ENCODE measurements at regions not wholly inside any gene's neighbourhood (a gene's known extent, or its start where the extent isn't known, plus 50 kb on each side); places are given as distances from the start of the nearest gene placed in this dataset.

DNA sequence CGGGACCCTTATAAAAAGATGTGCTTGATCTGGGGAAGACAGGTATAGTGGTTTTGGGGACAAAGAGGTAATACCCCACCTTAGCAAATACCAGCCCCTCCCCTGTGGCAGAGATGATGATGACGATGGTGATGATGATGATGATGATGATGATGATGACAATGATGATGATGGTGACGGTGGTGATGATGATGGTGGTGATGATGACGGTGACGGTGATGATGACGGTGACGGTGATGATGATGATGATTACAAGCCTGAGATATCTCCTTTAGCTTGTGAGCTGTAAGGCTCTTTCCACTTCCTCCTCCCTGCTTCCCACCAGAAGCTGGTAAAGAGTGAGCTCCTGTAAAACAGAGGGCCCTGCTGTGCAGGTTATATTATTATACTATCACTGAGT lies 89.5 kb upstream of the TMEM45B start:
- ATAC-seq (ENCODE audit: low read depth) = no peak
- Histone ChIP-seq H2AK5ac (ENCODE audit: low read depth, low read length) (no peak overlapping the region), H2BK15ac (ENCODE audit: low read depth, low read length) (no peak overlapping the region), H3K4ac (ENCODE audit: low read depth, low read length) (no peak overlapping the region), H3K4me2 (ENCODE audit: low read depth, low read length) (no peak overlapping the region), H3K36me3 (ENCODE audit: control insufficient read depth, insufficient read depth, low read length) (no peaks in the 10 kb centered on the region), H4K91ac (ENCODE audit: insufficient read depth, low read depth, low read length) (no peak overlapping the region), H3K27ac (ENCODE audit: insufficient read depth, low read length) (no peak overlapping the region), H2AFZ (replicated peaks; ENCODE audit: low read length, poor library complexity) (no peak overlapping the region), H3K79me1 (ENCODE audit: low read depth in 1 of 2, low read length in 2 of 2) (no peaks in the 10 kb centered on the region), H4K5ac (ENCODE audit: low read depth, low read length) (no peak overlapping the region), H2AK9ac (replicated peaks; ENCODE audit: low read depth, low read length, poor library complexity) (no peak overlapping the region), H4K20me1 (ENCODE audit: insufficient read depth, low read length) (no peaks in the 10 kb centered on the region), H3K23ac (ENCODE audit: low read depth, low read length) (no peak overlapping the region), H3K56ac (ENCODE audit: extremely low read depth, insufficient read depth, low read length) (no peak overlapping the region), H2BK120ac (ENCODE audit: low read depth, low read length) (no peak overlapping the region), H3K9me1 (ENCODE audit: insufficient read depth, low read length) (no peaks in the 10 kb centered on the region), H3K9me3 (ENCODE audit: control insufficient read depth, insufficient read depth, low read length) (no peaks in the 10 kb centered on the region), H3K9ac (ENCODE audit: low read depth, low read length) (no peak overlapping the region), H4K8ac (ENCODE audit: low read depth in 2 of 2, low read length in 2 of 2) (no peak overlapping the region), H3K4me1 (ENCODE audit: control insufficient read depth, insufficient read depth, low read length) (no peaks in the 10 kb centered on the region), H2BK5ac (ENCODE audit: low read depth, low read length, poor library complexity, severe bottlenecking) (no peak overlapping the region), H2BK20ac (ENCODE audit: low read depth, low read length) (no peak overlapping the region), H3K4me3 (ENCODE audit: insufficient read depth, low read depth, low read length) (no peak overlapping the region), H3K18ac (ENCODE audit: low read depth, low read length) (no peak overlapping the region), H3K14ac (replicated peaks; ENCODE audit: low read depth, low read length) (no peak overlapping the region), H3K27me3 (ENCODE audit: control insufficient read depth, insufficient read depth, low read length) (peaks cover 4% of the 10 kb centered on the region; the same call in 1 of the 2 replicates)
- no peak for TF ChIP-seq FOS (IDR thresholded peaks at IDR 0.05; ENCODE audit: low read depth, low read length)
- no peak for TF ChIP-seq NFE2L2 (IDR thresholded peaks at IDR 0.05; ENCODE audit: low read depth, low read length)
- TF ChIP-seq, protein P1, sequence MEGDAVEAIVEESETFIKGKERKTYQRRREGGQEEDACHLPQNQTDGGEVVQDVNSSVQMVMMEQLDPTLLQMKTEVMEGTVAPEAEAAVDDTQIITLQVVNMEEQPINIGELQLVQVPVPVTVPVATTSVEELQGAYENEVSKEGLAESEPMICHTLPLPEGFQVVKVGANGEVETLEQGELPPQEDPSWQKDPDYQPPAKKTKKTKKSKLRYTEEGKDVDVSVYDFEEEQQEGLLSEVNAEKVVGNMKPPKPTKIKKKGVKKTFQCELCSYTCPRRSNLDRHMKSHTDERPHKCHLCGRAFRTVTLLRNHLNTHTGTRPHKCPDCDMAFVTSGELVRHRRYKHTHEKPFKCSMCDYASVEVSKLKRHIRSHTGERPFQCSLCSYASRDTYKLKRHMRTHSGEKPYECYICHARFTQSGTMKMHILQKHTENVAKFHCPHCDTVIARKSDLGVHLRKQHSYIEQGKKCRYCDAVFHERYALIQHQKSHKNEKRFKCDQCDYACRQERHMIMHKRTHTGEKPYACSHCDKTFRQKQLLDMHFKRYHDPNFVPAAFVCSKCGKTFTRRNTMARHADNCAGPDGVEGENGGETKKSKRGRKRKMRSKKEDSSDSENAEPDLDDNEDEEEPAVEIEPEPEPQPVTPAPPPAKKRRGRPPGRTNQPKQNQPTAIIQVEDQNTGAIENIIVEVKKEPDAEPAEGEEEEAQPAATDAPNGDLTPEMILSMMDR (conservative IDR thresholded peaks at IDR 0.05; ENCODE audit: low read depth, low read length) = no peak
- TF ChIP-seq CEBPB (IDR thresholded peaks at IDR 0.05; ENCODE audit: low read depth, low read length) = no peak
- TF ChIP-seq RAD21 (IDR thresholded peaks at IDR 0.05; ENCODE audit: low read length) = no peak
- no peak for TF ChIP-seq MXI1 (IDR thresholded peaks at IDR 0.05; ENCODE audit: borderline replicate concordance, low read depth, low read length)
- no peak for TF ChIP-seq ELK1 (IDR thresholded peaks at IDR 0.05; ENCODE audit: borderline replicate concordance, low read depth, low read length)
- no peak for TF ChIP-seq CHD1 (IDR thresholded peaks at IDR 0.05; ENCODE audit: low read depth, low read length)
- no peak for TF ChIP-seq MAFK (IDR thresholded peaks at IDR 0.05; ENCODE audit: low read depth, low read length)
- no peak for TF ChIP-seq BHLHE40 (IDR thresholded peaks at IDR 0.05; ENCODE audit: low read depth, low read length)
- TF ChIP-seq, protein P2, sequence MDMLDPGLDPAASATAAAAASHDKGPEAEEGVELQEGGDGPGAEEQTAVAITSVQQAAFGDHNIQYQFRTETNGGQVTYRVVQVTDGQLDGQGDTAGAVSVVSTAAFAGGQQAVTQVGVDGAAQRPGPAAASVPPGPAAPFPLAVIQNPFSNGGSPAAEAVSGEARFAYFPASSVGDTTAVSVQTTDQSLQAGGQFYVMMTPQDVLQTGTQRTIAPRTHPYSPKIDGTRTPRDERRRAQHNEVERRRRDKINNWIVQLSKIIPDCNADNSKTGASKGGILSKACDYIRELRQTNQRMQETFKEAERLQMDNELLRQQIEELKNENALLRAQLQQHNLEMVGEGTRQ (IDR thresholded peaks at IDR 0.05; ENCODE audit: low read depth, low read length) = no peak
- TF ChIP-seq MAZ (IDR thresholded peaks at IDR 0.05; ENCODE audit: borderline replicate concordance, low read depth, low read length) = no peak
- TF ChIP-seq POLR2A (IDR thresholded peaks at IDR 0.05; ENCODE audit: low read depth, low read length) = no peak
- no peak for DNase-seq
- no TSS peak for BruUV-seq (replicated peaks)
- ChIA-PET POLR2A (ENCODE audit: unreplicated experiment) (no interaction called here), CTCF (no interaction called here)
- intact Hi-C loops (cut with micrococcal nuclease) = no loop called here
- in situ Hi-C loops (cut with MboI; ENCODE audit: low sequenced_read_pairs) = loop anchor here (25.0 kb wide), 1 partner anchor 614 kb away; no protein-coding TSS in a partner anchor
- no CpG with 5 or more reads among the region's 7 CpGs for WGBS, 2 experiments (ENCODE audit: extremely low coverage in 2 of 2, insufficient read length in 1 of 2)
- dilution Hi-C loops (cut with HindIII; ENCODE audit: low sequenced_read_pairs, unreplicated experiment) = no loop called here

Measured in IMR-90 (cell line).